Brain microvascular endothelial cell (primary cell): ENCODE measurements at regions not wholly inside any gene's neighbourhood (a gene's known extent, or its start where the extent isn't known, plus 50 kb on each side); places are given as distances from the start of the nearest gene placed in this dataset.
A peak's percentile ranks its signal among the peaks of the same experiment; 100 is the strongest.
"Not testable (repeated sequence)": the region's sequence is repeated elsewhere in the genome, so short reads cannot be mapped to it uniquely, and the experiment has no call there.

Experiments used
- DNase-seq: peaks from one replicate; pipeline ENCODE4 v3.0.0-alpha.2; 2020
- H3K27ac ChIP-seq: fragments of 250-450 bp; sonication (Bioruptor Pico); 2 replicates; pipeline ENCODE4 v1.5.1; 2020; ENCODE audit warnings: mild to moderate bottlenecking, moderate library complexity
- H3K27me3 ChIP-seq: fragments of 250-450 bp; sonication (Bioruptor Pico); replicated peaks from 2 replicates; pipeline ENCODE4 v1.5.1; 2020; ENCODE audit warnings: mild to moderate bottlenecking
- H3K36me3 ChIP-seq: fragments of 250-450 bp; sonication (Bioruptor Pico); replicated peaks from 2 replicates; pipeline ENCODE4 v1.5.1; 2020; ENCODE audit warnings: mild to moderate bottlenecking
- H3K4me3 ChIP-seq: 2 replicates; pipeline ENCODE4 v1.5.1; 2011; ENCODE audit warnings: low read depth, mild to moderate bottlenecking, control low read depth, low read length, moderate library complexity
- in situ Hi-C: cut with HindIII; loops from 2 replicates; pipeline ENCODE4 v1.10.0; 2017; ENCODE audit warnings: low sequenced_read_pairs, low pct_ligation_motif_present
- TF ChIP-seq, protein P1 (sequence below): IDR thresholded peaks from 2 replicates; pipeline ENCODE4 v1.5.1; 2011; ENCODE audit warnings: low read depth, mild to moderate bottlenecking, moderate library complexity, low read length, control low read depth, inconsistent platforms; ENCODE audit errors: missing control alignments

DNA sequence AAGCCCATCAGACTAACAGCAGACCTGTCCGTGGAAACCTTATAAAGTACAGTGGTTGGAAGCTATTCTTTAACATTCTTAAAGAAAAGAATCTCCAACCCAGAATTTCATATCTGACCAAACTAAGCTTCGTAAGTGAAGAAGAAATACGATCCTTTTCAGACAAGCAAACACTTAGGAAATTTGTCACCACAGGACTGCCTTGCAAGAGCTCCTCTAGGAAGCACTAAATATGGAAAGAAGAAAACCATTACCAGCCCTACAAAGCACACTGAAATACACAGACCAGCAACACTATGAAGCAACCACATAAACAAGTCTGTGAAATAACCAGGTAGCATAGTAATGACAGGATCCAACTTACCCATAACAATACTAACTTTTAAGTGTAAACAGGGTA, 177.7 kb upstream of the PRSS1 start:
- H3K27me3 ChIP-seq, result no peaks in the 10 kb centered on the region
- in situ Hi-C loops, result no loop called here
- no peak for DNase-seq
- H3K27ac ChIP-seq, result no peak overlapping the region
- no peaks in the 10 kb centered on the region for H3K36me3 ChIP-seq
- TF ChIP-seq, protein P1, sequence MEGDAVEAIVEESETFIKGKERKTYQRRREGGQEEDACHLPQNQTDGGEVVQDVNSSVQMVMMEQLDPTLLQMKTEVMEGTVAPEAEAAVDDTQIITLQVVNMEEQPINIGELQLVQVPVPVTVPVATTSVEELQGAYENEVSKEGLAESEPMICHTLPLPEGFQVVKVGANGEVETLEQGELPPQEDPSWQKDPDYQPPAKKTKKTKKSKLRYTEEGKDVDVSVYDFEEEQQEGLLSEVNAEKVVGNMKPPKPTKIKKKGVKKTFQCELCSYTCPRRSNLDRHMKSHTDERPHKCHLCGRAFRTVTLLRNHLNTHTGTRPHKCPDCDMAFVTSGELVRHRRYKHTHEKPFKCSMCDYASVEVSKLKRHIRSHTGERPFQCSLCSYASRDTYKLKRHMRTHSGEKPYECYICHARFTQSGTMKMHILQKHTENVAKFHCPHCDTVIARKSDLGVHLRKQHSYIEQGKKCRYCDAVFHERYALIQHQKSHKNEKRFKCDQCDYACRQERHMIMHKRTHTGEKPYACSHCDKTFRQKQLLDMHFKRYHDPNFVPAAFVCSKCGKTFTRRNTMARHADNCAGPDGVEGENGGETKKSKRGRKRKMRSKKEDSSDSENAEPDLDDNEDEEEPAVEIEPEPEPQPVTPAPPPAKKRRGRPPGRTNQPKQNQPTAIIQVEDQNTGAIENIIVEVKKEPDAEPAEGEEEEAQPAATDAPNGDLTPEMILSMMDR, result no peak
- H3K4me3 ChIP-seq, result no peak overlapping the region

DNA sequence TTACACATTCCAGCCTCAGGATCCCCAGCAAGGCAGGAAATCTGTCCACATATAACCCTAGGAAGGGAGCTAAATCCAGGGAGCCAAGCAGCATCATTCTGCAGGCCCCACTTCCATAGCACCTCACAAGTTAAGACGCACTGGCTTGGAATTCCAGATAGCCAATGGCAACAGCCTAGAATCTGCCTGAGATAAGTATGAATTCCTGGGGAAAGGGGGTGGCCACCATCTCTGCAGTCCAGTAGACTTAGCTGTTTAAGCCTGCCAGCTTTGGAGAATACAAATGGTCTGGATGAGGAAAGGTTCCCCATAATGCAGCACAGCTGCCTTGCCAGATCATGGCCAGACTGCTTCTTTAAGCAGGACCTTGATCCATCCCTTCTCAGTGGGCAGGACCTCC, 179.4 kb upstream of the PRSS1 start:
- Histone ChIP-seq H3K27me3 (no peaks in the 10 kb centered on the region), H3K36me3 (no peaks in the 10 kb centered on the region), H3K4me3 (no peak overlapping the region), H3K27ac (peak overlapping the region; percentile 36)
- peak; percentile 42 for DNase-seq
- in situ Hi-C loops, result no loop called here
- TF ChIP-seq, protein P1, result no peak

DNA sequence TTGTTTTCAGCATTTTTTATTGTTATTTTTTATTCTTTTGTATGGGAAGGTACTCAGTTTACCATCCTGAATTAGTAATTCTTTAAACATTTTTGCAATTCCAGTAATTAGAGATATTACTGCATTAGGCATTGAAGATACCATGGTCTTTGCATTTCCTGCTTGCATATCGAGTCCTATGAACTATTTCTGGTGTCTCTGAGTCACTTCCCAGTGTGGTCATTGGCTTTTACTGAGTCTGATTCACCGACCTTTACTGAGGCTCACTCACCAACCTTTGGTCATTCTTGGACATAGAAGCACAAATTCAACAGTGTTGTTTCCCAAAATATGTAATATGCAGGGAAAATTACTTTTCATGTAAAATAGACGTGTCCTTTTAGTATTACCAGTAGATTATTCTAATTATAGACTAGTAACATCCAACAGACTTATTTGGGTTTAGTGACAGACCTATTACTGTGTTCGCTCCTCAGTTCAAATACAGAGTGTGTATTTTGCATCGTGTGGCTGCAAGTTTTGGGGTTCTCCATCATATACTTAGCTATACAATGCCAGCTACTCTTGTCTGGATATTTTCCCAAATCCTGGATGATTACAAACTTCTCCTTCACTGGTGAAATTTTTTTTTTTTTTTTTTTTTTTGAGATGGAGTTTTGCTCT, 180.7 kb upstream of the PRSS1 start:
- no peaks in the 10 kb centered on the region for H3K36me3 ChIP-seq
- H3K4me3 ChIP-seq, result no peak overlapping the region
- in situ Hi-C loops, result no loop called here
- DNase-seq, result peak; percentile 88
- H3K27ac ChIP-seq, result peak overlapping the region; percentile 1
- no peaks in the 10 kb centered on the region for H3K27me3 ChIP-seq
- TF ChIP-seq, protein P1, result no peak

DNA sequence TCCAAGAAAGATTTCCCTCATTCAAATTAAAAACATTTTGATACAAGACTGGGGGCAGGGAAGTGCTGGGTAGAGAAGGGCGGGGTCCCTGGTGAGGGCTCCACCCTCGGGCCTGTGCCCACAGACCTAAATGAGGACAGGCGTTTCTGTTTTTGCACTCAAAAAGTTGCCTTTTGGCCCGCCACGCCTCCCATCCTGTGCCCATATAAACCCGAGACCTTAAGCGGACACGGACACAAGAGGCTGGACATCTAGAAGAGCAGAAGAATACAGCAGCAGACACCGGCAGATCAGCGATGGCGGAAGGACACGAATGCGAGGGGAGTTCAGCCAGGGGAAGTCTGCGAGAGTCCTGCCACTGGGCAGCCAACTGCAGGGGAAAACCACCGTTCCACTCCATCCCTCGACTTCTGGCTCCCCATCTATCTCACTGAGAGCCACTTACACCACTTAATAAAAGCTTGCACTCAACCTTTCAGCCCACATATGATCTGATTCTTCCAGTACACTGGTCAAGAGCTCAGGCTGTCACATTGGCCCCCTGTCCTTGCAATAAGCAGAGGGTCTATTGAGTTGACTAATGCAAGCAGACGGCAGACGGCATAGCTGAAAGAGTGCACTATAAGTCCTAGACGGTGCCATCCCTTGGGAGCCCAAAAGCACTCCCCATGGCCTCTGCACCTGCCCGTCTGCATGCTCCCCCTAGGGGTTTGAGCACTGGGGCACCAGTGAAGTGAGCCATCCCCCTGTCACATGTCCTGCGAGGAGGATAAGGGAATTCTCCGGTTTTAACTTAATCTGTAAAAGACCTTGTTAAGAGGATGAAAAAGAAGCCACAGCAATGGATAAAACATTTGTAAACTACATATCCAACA, 181.8 kb upstream of the PRSS1 start:
- no peaks in the 10 kb centered on the region for H3K36me3 ChIP-seq
- no peak for DNase-seq
- no peak overlapping the region for H3K4me3 ChIP-seq
- no peaks in the 10 kb centered on the region for H3K27me3 ChIP-seq
- TF ChIP-seq, protein P1, result no peak
- in situ Hi-C loops, result no loop called here
- H3K27ac ChIP-seq, result peak overlapping the region; percentile 1

DNA sequence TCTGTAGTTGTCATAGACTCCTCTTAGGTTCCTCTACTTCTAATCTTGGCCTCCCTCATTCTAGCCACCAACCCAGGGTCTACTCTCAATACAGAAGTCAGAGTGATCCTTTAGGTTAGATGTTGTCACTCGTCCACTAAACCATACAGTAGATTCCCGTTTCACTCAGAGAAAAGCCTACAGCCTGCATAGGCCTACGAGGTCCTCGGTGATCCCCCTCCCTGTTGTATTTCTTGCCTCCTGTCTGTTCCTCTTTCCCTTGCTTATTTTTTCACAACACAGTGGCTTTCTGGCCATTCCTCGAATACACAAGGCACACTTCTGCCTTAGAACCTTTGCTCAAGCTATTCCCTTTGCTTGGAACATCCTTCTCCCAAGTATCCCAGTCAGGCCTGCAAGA, 183.0 kb upstream of the PRSS1 start:
- Histone ChIP-seq H3K27me3 (no peaks in the 10 kb centered on the region), H3K27ac (no peak overlapping the region), H3K36me3 (no peaks in the 10 kb centered on the region), H3K4me3 (no peak overlapping the region)
- no peak for DNase-seq
- TF ChIP-seq, protein P1, result no peak
- in situ Hi-C loops, result no loop called here

DNA sequence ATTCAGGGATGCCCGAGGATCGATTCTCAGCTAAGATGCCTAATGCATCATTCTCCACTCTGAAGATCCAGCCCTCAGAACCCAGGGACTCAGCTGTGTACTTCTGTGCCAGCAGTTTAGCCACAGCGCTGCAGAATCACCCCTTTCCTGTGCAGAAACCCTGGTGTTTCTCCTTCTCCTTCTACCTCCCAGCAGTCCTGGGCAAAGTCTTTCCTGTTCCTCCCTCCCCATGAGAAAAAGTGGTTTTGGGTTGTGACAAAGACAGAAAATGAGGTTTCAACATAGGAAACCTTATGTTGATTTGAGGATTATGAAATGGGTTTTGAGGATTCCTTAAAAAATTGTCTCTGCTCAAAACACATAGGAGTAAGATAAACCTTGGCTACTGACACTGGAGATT, 185.1 kb upstream of the PRSS1 start:
- H3K36me3 ChIP-seq, H3K27ac ChIP-seq, in situ Hi-C loops, H3K27me3 ChIP-seq, DNase-seq, H3K4me3 ChIP-seq: not testable (repeated sequence)
